HUES48 (cell line): ENCODE measurements at regions not wholly inside any gene's neighbourhood (a gene's known extent, or its start where the extent isn't known, plus 50 kb on each side); places are given as distances from the start of the nearest gene placed in this dataset.

Experiments
- H3K27ac ChIP-seq: one replicate; pipeline ENCODE4 v1.7.0; 2013; ENCODE audit warnings: low read depth, low read length, inconsistent platforms
- H3K27me3 ChIP-seq: 2 replicates; pipeline ENCODE4 v1.6.1; 2013; ENCODE audit warnings: mild to moderate bottlenecking, low read length; ENCODE audit not compliant: control insufficient read depth, insufficient read depth
- H3K36me3 ChIP-seq: 2 replicates; pipeline ENCODE4 v1.6.1; 2013; ENCODE audit warnings: low read length; ENCODE audit not compliant: control insufficient read depth, insufficient read depth
- H3K4me1 ChIP-seq: 2 replicates; pipeline ENCODE4 v1.6.1; 2013; ENCODE audit warnings: mild to moderate bottlenecking, low read length; ENCODE audit not compliant: control insufficient read depth, insufficient read depth
- H3K4me3 ChIP-seq: 2 replicates; pipeline ENCODE4 v1.5.1; 2013; ENCODE audit warnings: mild to moderate bottlenecking, low read depth, low read length
- H3K9ac ChIP-seq: 2 replicates; pipeline ENCODE4 v1.6.1; 2013; ENCODE audit warnings: mild to moderate bottlenecking, low read depth, low read length, moderate library complexity
- H3K9me3 ChIP-seq: 2 replicates; pipeline ENCODE4 v1.6.1; 2013; ENCODE audit warnings: low read length; ENCODE audit not compliant: control insufficient read depth, insufficient read depth

DNA sequence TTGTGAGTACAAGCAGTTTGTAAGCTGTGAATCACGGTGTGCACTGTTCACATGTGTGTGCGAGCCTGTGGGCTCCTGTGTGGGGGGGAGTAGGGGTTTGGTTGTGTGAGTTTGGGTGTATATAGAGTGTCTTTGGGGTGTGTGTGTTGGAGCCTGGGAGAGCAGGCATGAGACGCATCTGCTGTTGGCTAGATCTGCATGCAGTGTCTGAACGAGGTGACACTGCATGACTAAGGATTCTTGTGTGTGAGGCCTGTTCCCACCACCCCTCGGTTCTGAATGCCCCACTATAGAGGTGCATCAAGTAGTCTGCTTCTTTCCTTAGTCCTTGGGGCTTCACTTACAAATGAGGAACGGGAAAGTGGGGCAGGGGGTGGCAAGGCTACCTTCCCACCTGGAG is 68.4 kb downstream of the MAGEF1 start:
- Histone ChIP-seq H3K27ac (no peak overlapping the region), H3K36me3 (no peaks in the 10 kb centered on the region), H3K9ac (no peak overlapping the region), H3K4me1 (no peaks in the 10 kb centered on the region), H3K27me3 (no peaks in the 10 kb centered on the region), H3K9me3 (no peaks in the 10 kb centered on the region), H3K4me3 (no peak overlapping the region)

DNA sequence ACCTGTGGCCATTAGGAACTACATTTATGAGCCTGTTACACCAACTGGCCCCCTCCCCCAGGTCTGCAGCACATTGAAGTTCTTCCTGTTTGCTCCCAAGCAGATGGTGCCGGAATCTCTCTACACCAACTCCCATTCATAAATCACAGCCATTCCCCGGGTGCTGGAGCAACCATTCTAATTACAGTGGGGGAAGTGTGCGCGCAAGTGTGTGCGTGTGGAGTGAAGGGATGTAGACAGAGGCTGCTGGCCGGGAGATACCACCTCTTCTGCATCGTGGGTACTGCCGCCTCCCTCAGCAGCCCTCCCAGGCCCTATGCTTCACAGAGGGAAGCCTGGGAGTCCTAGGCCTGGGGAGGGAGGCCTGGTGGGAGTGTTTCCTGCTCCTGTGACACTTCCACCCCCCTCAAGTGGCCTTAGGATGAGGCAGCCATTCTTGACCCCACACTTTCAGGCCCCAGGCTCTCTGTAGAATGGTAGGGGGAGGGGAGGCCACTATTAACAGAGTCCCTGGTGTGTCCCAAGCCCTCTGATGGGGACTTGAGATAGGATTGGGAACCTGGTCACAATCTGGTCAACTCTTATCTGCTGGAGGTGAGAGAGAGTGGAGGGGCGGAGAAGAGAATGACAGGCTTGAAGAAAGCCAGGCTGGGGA is 69.1 kb downstream of the MAGEF1 start:
- Histone ChIP-seq H3K27me3 (no peaks in the 10 kb centered on the region), H3K4me3 (no peak overlapping the region), H3K4me1 (no peaks in the 10 kb centered on the region), H3K9me3 (no peaks in the 10 kb centered on the region), H3K27ac (no peak overlapping the region), H3K9ac (no peak overlapping the region), H3K36me3 (no peaks in the 10 kb centered on the region)

DNA sequence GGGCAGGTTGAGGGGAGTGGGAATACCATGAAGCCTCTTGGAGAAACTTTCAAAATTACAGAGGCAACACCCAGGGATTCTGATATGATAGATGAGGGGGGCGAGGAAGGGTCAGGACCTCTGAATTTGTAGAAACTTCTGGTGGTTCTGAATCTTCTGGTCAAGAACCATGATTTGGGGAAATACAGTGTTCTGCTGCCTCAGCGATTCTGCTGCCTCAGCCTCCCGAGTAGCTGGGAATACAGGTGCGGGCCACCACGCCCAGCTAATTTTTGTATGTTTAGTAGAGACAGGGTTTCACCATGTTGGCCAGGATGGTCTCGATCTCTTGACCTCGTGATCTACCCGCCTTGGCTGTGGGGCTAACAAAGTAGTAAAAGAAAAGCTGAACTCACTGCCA is 70.4 kb downstream of the MAGEF1 start:
- Histone ChIP-seq H3K27me3 (no peaks in the 10 kb centered on the region), H3K36me3 (no peaks in the 10 kb centered on the region)

GRCh38 chr3:184639351-184639750 is 72.5 kb downstream of the MAGEF1 start:
- Histone ChIP-seq H3K4me1 (peaks cover 5% of the 10 kb centered on the region; the same call in 1 of the 2 replicates), H3K9me3 (no peaks in the 10 kb centered on the region), H3K4me3 (no peak overlapping the region), H3K9ac (no peak overlapping the region), H3K36me3 (no peaks in the 10 kb centered on the region), H3K27me3 (no peaks in the 10 kb centered on the region), H3K27ac (no peak overlapping the region)

More for the DNA sequence above, 70.4 kb downstream of the MAGEF1 start:
- H3K4me3 ChIP-seq: no peak overlapping the region
- H3K9ac ChIP-seq: no peak overlapping the region
- H3K27ac ChIP-seq: no peak overlapping the region
- H3K4me1 ChIP-seq: peaks cover 5% of the 10 kb centered on the region; the same call in 1 of the 2 replicates
- H3K9me3 ChIP-seq: no peaks in the 10 kb centered on the region

GRCh38 chr3:184637705-184638104 is 74.2 kb downstream of the MAGEF1 start:
- Histone ChIP-seq H3K27me3 (no peaks in the 10 kb centered on the region), H3K36me3 (no peaks in the 10 kb centered on the region), H3K4me3 (no peak overlapping the region), H3K4me1 (peaks cover 8% of the 10 kb centered on the region; the same call in 1 of the 2 replicates), H3K9ac (no peak overlapping the region), H3K9me3 (no peaks in the 10 kb centered on the region), H3K27ac (no peak overlapping the region)

- Histone ChIP-seq H3K9me3 (no peaks in the 10 kb centered on the region), H3K27ac (no peak overlapping the region), H3K4me3 (no peak overlapping the region), H3K36me3 (no peaks in the 10 kb centered on the region), H3K27me3 (no peaks in the 10 kb centered on the region), H3K9ac (no peak overlapping the region), H3K4me1 (peaks cover 8% of the 10 kb centered on the region; the same call in 1 of the 2 replicates)
These were observed 75.0 kb downstream of the MAGEF1 start for GRCh38 chr3:184636741-184637316.

- no peak overlapping the region for H3K27ac ChIP-seq
- H3K9me3 ChIP-seq: no peaks in the 10 kb centered on the region
- no peaks in the 10 kb centered on the region for H3K27me3 ChIP-seq
- no peak overlapping the region for H3K9ac ChIP-seq
- H3K4me1 ChIP-seq: peaks cover 8% of the 10 kb centered on the region; the same call in 1 of the 2 replicates
- no peak overlapping the region for H3K4me3 ChIP-seq
- H3K36me3 ChIP-seq: no peaks in the 10 kb centered on the region
These were observed 74.2 kb downstream of the EPHB3 start for GRCh38 chr3:184635774-184636173.

GRCh38 chr3:184635126-184635525 is 73.5 kb downstream of the EPHB3 start:
- H3K36me3 ChIP-seq: no peaks in the 10 kb centered on the region
- H3K4me1 ChIP-seq: peaks cover 9% of the 10 kb centered on the region; the same call in 1 of the 2 replicates
- no peak overlapping the region for H3K4me3 ChIP-seq
- no peak overlapping the region for H3K9ac ChIP-seq
- no peak overlapping the region for H3K27ac ChIP-seq
- H3K27me3 ChIP-seq: no peaks in the 10 kb centered on the region
- no peaks in the 10 kb centered on the region for H3K9me3 ChIP-seq

GRCh38 chr3:184633237-184633579 is 71.6 kb downstream of the EPHB3 start:
- no peak overlapping the region for H3K27ac ChIP-seq
- no peaks in the 10 kb centered on the region for H3K36me3 ChIP-seq
- H3K9me3 ChIP-seq: no peaks in the 10 kb centered on the region
- no peaks in the 10 kb centered on the region for H3K27me3 ChIP-seq
- H3K4me3 ChIP-seq: no peak overlapping the region
- H3K9ac ChIP-seq: no peak overlapping the region
- H3K4me1 ChIP-seq: peaks cover 19% of the 10 kb centered on the region

GRCh38 chr3:184632551-184633236 is 71.1 kb downstream of the EPHB3 start:
- H3K4me1 ChIP-seq: peaks cover 19% of the 10 kb centered on the region
- H3K4me3 ChIP-seq: no peak overlapping the region
- H3K27me3 ChIP-seq: no peaks in the 10 kb centered on the region
- H3K9me3 ChIP-seq: no peaks in the 10 kb centered on the region
- no peak overlapping the region for H3K27ac ChIP-seq
- H3K36me3 ChIP-seq: no peaks in the 10 kb centered on the region
- no peak overlapping the region for H3K9ac ChIP-seq
